Natural killer cell treated with Interleukin-12 subunit alpha and Interleukin-12 subunit beta and Interleukin-15 and Interleukin-18, amount 100 ng/mL, for 72 hours (primary cell): ENCODE measurements at regions not wholly inside any gene's neighbourhood (a gene's known extent, or its start where the extent isn't known, plus 50 kb on each side); places are given as distances from the start of the nearest gene placed in this dataset.
"Not testable (repeated sequence)": the region's sequence is repeated elsewhere in the genome, so short reads cannot be mapped to it uniquely, and the experiment has no call there.

Experiments
- ATAC-seq, 2 donors: fragments of 150-1000 bp; cut with Tn5 transposase in 1 of 2; sonication (Bioruptor Pico), chemical (Tn5 transposase) in 1 of 2; 2 replicates each; pipeline ENCODE4 v1.10.0; 2021
- DNase-seq: peaks from one replicate; pipeline ENCODE4 v3.0.0; 2022; ENCODE audit warnings: low spot score
- H3K27ac Mint-ChIP-seq, 2 donors: 1 replicate in 1 of 2; 2 replicates in 1 of 2; pipeline ENCODE4 v1.8.0; 2022; ENCODE audit warnings: mixed read lengths in 2 of 2, mild to moderate bottlenecking in 1 of 2, moderate library complexity in 1 of 2
- H3K27me3 Mint-ChIP-seq, 2 donors: 1 replicate in 1 of 2; 2 replicates in 1 of 2; pipeline ENCODE4 v1.8.0; 2022; ENCODE audit warnings: mixed read lengths in 2 of 2
- H3K36me3 Mint-ChIP-seq: one replicate; pipeline ENCODE4 v1.8.0; 2022; ENCODE audit warnings: mixed read lengths
- H3K4me1 Mint-ChIP-seq, 2 donors: 1 replicate in 1 of 2; 2 replicates in 1 of 2; pipeline ENCODE4 v1.8.0; 2022; ENCODE audit warnings: low read depth in 2 of 2, mixed read lengths in 2 of 2, mild to moderate bottlenecking in 1 of 2
- H3K4me3 Mint-ChIP-seq: one replicate; pipeline ENCODE4 v1.8.0; 2022; ENCODE audit warnings: mixed read lengths
- H3K9me3 Mint-ChIP-seq: 2 replicates; pipeline ENCODE4 v1.8.0; 2022; ENCODE audit warnings: mixed read lengths

DNA sequence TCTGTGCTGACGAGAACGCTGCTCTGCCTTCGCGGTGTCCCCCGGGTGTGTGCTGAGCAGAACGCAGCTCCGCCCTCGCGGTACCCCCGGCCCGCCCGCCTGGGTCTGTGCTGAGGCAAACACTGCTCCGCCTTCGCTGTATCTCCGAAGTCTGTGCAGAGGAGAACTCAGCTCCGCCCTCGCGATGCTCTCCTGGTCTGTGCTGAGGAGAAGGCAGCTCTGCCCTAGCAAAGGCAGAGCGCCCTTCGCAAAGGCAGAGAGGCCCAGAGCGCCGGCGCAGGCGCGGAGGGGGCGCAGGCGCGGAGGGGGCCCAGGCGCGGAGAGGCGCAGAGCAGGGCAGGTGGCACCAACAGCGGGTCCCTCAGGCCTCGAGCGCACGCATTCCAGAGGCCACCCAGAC is 1503.6 kb downstream of the FOXD4L5 start:
- H3K4me3 Mint-ChIP-seq, H3K27ac Mint-ChIP-seq, DNase-seq, H3K4me1 Mint-ChIP-seq, H3K9me3 Mint-ChIP-seq, H3K36me3 Mint-ChIP-seq, H3K27me3 Mint-ChIP-seq: not testable (repeated sequence)
- ATAC-seq, result peak; percentile 90 to 95

GRCh38 chr9:63776220-63776619 is 1508.8 kb downstream of the FOXD4L5 start:
- peak in 1 of 2 donors; percentile 38 for ATAC-seq

DNA sequence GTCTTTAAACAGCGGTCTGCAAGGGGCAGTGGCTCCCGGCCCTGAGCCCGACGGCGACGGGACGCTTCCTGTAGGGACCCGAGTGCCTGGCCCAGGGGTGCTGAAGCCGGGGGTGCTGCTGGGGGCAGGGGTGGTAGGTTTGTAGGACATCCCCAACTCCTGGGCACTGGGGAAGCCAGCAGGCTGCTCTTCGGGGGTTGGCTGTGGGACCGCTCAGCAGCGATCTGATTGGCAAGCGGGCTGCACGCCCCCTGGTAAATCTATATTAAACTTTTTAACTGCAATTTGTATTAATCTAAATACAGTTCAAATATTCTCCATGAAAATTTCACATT is 1510.0 kb downstream of the FOXD4L5 start:
- DNase-seq, H3K9me3 Mint-ChIP-seq, ATAC-seq, H3K27ac Mint-ChIP-seq, H3K4me3 Mint-ChIP-seq, H3K4me1 Mint-ChIP-seq, H3K27me3 Mint-ChIP-seq, H3K36me3 Mint-ChIP-seq: not testable (repeated sequence)

More at GRCh38 chr9:63776220-63776619, 1508.8 kb downstream of the FOXD4L5 start:
- H3K4me3 Mint-ChIP-seq, H3K27ac Mint-ChIP-seq, H3K36me3 Mint-ChIP-seq, H3K27me3 Mint-ChIP-seq, H3K4me1 Mint-ChIP-seq, DNase-seq, H3K9me3 Mint-ChIP-seq: not testable (repeated sequence)

DNA sequence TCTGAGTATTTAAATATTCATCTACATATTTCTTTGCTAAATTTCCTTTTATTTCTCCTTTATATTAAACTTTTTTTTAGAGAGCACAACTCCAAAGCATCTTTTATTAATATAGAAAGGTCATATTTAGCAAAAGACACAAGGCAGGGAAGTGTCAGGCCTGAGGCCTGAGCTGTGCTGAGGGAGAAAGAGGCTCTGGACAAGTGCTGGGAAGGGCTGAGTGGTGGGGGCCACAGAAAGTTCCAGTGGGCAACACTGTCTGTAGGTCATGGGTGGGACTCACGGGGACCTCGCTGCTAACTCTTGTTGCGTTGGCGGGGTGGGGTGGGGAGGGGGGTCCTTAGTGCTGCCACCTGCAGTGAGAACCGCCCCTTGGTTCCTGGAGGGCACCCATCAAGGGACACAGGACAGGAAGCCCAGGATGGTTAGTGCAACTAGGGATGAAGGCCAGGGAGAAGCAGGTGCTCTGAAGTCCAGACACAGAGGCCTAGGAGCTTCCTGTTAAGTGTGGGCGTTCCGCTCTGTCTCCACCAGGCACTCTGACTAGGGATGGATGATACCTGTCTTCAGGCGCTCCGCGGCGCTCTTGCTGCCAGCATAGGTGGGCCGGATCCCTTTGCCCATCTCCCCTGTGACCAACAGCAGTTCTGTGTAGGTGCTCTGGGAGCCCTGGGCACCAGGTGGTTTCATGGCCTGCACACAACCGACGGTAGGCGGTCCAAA is 1510.5 kb downstream of the FOXD4L5 start:
- not testable (repeated sequence) for H3K9me3 Mint-ChIP-seq, DNase-seq, H3K4me3 Mint-ChIP-seq, ATAC-seq, H3K27me3 Mint-ChIP-seq, H3K27ac Mint-ChIP-seq, H3K36me3 Mint-ChIP-seq, H3K4me1 Mint-ChIP-seq

- not testable (repeated sequence) for H3K4me1 Mint-ChIP-seq, H3K9me3 Mint-ChIP-seq, H3K36me3 Mint-ChIP-seq, H3K4me3 Mint-ChIP-seq, DNase-seq, H3K27me3 Mint-ChIP-seq, H3K27ac Mint-ChIP-seq
- peak in 1 of 2 donors; percentile 38 for ATAC-seq
Measured at GRCh38 chr9:63762230-63762629, 1522.8 kb downstream of the FOXD4L5 start.

DNA sequence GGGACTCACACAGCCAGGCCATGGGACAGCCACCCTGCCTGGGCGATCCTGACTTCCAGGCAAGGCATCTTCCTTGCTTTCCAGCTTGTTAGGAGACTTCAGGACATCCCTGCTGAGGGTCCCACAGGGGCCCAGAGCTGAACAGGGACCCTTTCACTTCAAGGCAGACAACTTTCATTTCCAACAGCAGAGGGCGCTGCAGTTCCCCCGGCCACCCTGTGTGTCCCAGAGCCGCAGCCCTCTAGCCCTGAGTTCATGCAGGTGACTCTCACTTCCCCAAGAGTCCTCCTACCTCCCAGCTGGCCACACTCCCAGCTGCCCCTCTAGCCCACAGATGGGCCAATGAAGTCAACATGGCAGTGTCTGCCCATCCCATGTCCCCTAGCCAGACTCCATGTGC is 1556.0 kb downstream of the FOXD4L5 start:
- DNase-seq, ATAC-seq, H3K4me3 Mint-ChIP-seq, H3K4me1 Mint-ChIP-seq, H3K36me3 Mint-ChIP-seq, H3K27ac Mint-ChIP-seq, H3K9me3 Mint-ChIP-seq, H3K27me3 Mint-ChIP-seq: not testable (repeated sequence)

- peaks cover 2% of the 10 kb centered on the region for H3K9me3 Mint-ChIP-seq
- H3K4me1 Mint-ChIP-seq, result no peaks in the 10 kb centered on the region
- no peak for ATAC-seq
Measured at GRCh38 chr9:63728287-63728686, 1556.7 kb downstream of the FOXD4L5 start.

DNA sequence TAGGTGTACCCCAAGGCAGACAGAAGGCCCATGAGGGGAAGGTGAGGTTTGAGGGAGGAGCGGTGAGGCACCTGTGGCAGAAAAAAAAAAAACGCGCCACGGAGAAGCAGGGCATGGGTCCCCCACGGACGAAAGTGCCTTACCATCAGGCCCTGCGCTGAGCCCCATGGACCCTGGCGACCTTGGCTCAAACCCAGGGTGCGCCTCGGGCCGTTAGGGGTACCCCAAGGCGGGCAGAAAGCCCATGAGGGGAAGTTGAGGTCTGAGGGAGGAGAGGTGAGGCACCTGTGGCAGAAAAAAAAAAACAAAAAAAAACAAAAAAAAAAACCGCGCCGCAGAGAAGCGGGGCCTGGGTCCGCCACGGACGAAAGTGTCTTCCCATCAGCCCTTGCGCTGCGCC is 1576.7 kb downstream of the FOXD4L5 start:
- not testable (repeated sequence) for H3K27ac Mint-ChIP-seq, H3K27me3 Mint-ChIP-seq, DNase-seq, ATAC-seq, H3K9me3 Mint-ChIP-seq, H3K4me1 Mint-ChIP-seq, H3K4me3 Mint-ChIP-seq, H3K36me3 Mint-ChIP-seq

More at GRCh38 chr9:63728287-63728686, 1556.7 kb downstream of the FOXD4L5 start:
- no peak for DNase-seq
- no peak overlapping the region for H3K4me3 Mint-ChIP-seq
- H3K27me3 Mint-ChIP-seq, result no peaks in the 10 kb centered on the region
- H3K27ac Mint-ChIP-seq, result no peak overlapping the region
- H3K36me3 Mint-ChIP-seq, result no peaks in the 10 kb centered on the region

- H3K9me3 Mint-ChIP-seq, H3K36me3 Mint-ChIP-seq, ATAC-seq, H3K4me1 Mint-ChIP-seq, H3K27ac Mint-ChIP-seq, H3K27me3 Mint-ChIP-seq, DNase-seq, H3K4me3 Mint-ChIP-seq: not testable (repeated sequence)
Measured at GRCh38 chr9:63704456-63704855, 1580.6 kb downstream of the FOXD4L5 start.

GRCh38 chr9:63703670-63704069 is 1581.3 kb downstream of the FOXD4L5 start:
- not testable (repeated sequence) for ATAC-seq, H3K36me3 Mint-ChIP-seq, H3K27ac Mint-ChIP-seq, H3K27me3 Mint-ChIP-seq, DNase-seq, H3K4me3 Mint-ChIP-seq, H3K4me1 Mint-ChIP-seq, H3K9me3 Mint-ChIP-seq

DNA sequence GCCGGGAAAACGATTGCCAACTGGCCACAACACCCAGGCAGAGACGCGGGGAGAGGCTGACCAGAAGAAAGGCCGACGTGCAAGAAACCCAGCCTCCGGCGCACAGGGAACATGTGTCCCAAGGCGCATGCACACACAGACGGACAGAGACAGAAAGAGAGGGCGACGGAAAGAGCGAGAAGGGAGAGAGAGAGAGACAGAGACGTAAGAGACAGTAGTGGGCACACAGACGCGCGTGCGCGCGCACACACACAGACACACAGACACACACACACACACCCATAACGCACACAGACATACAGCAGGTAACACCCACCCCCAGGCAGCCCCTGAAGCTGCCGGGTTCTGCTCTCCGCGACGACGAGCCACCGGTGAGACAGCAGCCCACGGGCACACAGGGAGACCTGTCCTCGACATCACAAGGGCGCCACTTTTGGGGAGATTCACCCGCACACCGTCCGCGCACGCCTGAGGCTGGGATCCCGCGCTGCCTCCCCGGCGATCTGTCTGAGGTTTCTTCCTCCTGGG is 1581.8 kb downstream of the FOXD4L5 start:
- ATAC-seq, H3K36me3 Mint-ChIP-seq, H3K9me3 Mint-ChIP-seq, H3K4me3 Mint-ChIP-seq, H3K27me3 Mint-ChIP-seq, DNase-seq, H3K27ac Mint-ChIP-seq, H3K4me1 Mint-ChIP-seq: not testable (repeated sequence)
